ENCODE measurements at regions not wholly inside any gene's neighbourhood (a gene's known extent, or its start where the extent isn't known, plus 50 kb on each side); places are given as distances from the start of the nearest gene placed in this dataset.

DNA sequence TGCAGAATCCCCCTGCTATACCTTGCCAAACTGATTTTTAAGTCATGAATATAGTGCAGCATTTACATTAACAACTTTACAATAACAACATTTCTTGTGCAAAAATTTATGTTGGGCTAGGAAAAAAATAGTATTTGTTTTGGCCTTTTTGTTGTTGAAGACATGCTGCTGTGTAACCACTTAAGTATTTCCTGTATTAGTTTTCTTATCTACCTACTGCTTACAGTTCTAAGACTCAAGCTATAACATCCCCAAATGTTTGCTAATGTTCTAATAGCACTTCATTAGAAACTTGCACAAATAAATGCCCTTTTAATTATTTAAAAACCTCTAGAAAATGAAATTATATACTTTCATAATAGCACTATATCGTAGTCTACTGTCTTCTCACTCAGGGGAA, 154.3 kb upstream of the DOCK10 start:
- TF ChIP-seq, protein P1, sequence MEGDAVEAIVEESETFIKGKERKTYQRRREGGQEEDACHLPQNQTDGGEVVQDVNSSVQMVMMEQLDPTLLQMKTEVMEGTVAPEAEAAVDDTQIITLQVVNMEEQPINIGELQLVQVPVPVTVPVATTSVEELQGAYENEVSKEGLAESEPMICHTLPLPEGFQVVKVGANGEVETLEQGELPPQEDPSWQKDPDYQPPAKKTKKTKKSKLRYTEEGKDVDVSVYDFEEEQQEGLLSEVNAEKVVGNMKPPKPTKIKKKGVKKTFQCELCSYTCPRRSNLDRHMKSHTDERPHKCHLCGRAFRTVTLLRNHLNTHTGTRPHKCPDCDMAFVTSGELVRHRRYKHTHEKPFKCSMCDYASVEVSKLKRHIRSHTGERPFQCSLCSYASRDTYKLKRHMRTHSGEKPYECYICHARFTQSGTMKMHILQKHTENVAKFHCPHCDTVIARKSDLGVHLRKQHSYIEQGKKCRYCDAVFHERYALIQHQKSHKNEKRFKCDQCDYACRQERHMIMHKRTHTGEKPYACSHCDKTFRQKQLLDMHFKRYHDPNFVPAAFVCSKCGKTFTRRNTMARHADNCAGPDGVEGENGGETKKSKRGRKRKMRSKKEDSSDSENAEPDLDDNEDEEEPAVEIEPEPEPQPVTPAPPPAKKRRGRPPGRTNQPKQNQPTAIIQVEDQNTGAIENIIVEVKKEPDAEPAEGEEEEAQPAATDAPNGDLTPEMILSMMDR (IDR thresholded peaks at IDR 0.05), result no peak
- no peak for TF ChIP-seq POLR2A (IDR thresholded peaks at IDR 0.05)
- no peak for TF ChIP-seq EP300 (IDR thresholded peaks at IDR 0.05)

Data from ovary (tissue), 3 donors.